SU-DHL-6 (cell line): ENCODE measurements at regions not wholly inside any gene's neighbourhood (a gene's known extent, or its start where the extent isn't known, plus 50 kb on each side); places are given as distances from the start of the nearest gene placed in this dataset.
A peak's percentile ranks its signal among the peaks of the same experiment; 100 is the strongest.

Source experiments
- H2AFZ ChIP-seq: fragments of 200-600 bp; sonication (generic); 2 replicates; pipeline ENCODE4 v1.6.1; 2014; ENCODE audit warnings: low read depth, mild to moderate bottlenecking, moderate library complexity, mixed read lengths, antibody characterized with exemption, low read length; ENCODE audit not compliant: severe bottlenecking
- H3F3A ChIP-seq: fragments of 200-600 bp; shearing (Covaris generic); 2 replicates; pipeline ENCODE4 v1.6.0; 2016; ENCODE audit warnings: antibody characterized with exemption, mild to moderate bottlenecking; ENCODE audit not compliant: insufficient read depth
- H3K27ac ChIP-seq: fragments of 200-600 bp; sonication (generic); 2 replicates; pipeline ENCODE4 v1.5.1; 2016; ENCODE audit warnings: low read depth, mild to moderate bottlenecking, low read length, moderate library complexity, mixed read lengths
- H3K27me3 ChIP-seq: fragments of 200-600 bp; sonication (generic), shearing (Covaris generic); 2 replicates; pipeline ENCODE4 v1.6.0; 2014; ENCODE audit warnings: mild to moderate bottlenecking, low read length
- H3K36me3 ChIP-seq: fragments of 200-600 bp; sonication (generic); 2 replicates; pipeline ENCODE4 v1.6.1; 2014; ENCODE audit warnings: mild to moderate bottlenecking, low read length, mixed read lengths
- H3K4me2 ChIP-seq: fragments of 300-600, 200-600 bp; shearing (Covaris generic), sonication (generic); 2 replicates; pipeline ENCODE4 v1.6.0; 2014; ENCODE audit warnings: low read length, low read depth, mild to moderate bottlenecking; ENCODE audit not compliant: poor library complexity, severe bottlenecking
- H3K4me3 ChIP-seq: fragments of 200-600 bp; sonication (generic); 2 replicates; pipeline ENCODE4 v1.5.1; 2014; ENCODE audit warnings: antibody characterized with exemption, low read length, mild to moderate bottlenecking, mixed read lengths; ENCODE audit not compliant: insufficient read depth, poor library complexity, severe bottlenecking
- H3K79me2 ChIP-seq: fragments of 200-600 bp; sonication (generic); 2 replicates; pipeline ENCODE4 v1.6.1; 2014; ENCODE audit warnings: mild to moderate bottlenecking, low read length, moderate library complexity; ENCODE audit not compliant: insufficient read depth
- H3K9ac ChIP-seq: fragments of 200-600 bp; sonication (generic); 2 replicates; pipeline ENCODE4 v1.7.0; 2014; ENCODE audit warnings: mild to moderate bottlenecking, low read length
- H3K9me2 ChIP-seq: fragments of 200-600 bp; sonication (generic); replicated peaks from 2 replicates; pipeline ENCODE4 v1.6.1; 2014; ENCODE audit warnings: low read length; ENCODE audit not compliant: insufficient read depth
- H3K9me3 ChIP-seq: fragments of 200-600 bp; sonication (generic); 2 replicates; pipeline ENCODE4 v1.6.1; 2014; ENCODE audit warnings: low read length, mixed read lengths; ENCODE audit not compliant: insufficient read depth
- H4K20me1 ChIP-seq: fragments of 200-600 bp; sonication (generic); 2 replicates; pipeline ENCODE4 v1.6.1; 2014; ENCODE audit warnings: low read depth, mild to moderate bottlenecking, antibody characterized with exemption, low read length, moderate library complexity, mixed read lengths
- CTCF ChIP-seq: fragments of 200-600 bp; sonication (generic); IDR thresholded peaks from one replicate; pipeline ENCODE4 v1.5.1; 2017; ENCODE audit warnings: antibody characterized with exemption, mild to moderate bottlenecking, low read length, moderate library complexity; ENCODE audit not compliant: insufficient read depth, poor library complexity, severe bottlenecking
- EZH2phosphoT487 ChIP-seq: fragments of 200-600 bp; sonication (generic), shearing (Covaris generic); conservative IDR thresholded peaks from 2 replicates; pipeline ENCODE4 v1.6.1; 2018; ENCODE audit warnings: mild to moderate bottlenecking, antibody characterized with exemption, low read length, moderate library complexity, mixed read lengths

- H3K9me2 ChIP-seq, result no peaks in the 10 kb centered on the region
- peaks cover 13% of the 10 kb centered on the region; the same call in 1 of the 2 replicates for H3K9me3 ChIP-seq
- no peak overlapping the region for H3K27ac ChIP-seq
- no peak for TF ChIP-seq EZH2phosphoT487
- TF ChIP-seq CTCF, result no peak
- H3F3A ChIP-seq, result no peaks in the 10 kb centered on the region
- H3K4me2 ChIP-seq, result no peak overlapping the region
- H2AFZ ChIP-seq, result no peak overlapping the region
- H3K79me2 ChIP-seq, result no peaks in the 10 kb centered on the region
- H3K9ac ChIP-seq, result no peak overlapping the region
- peaks cover 7% of the 10 kb centered on the region; the same call in 1 of the 2 replicates for H3K36me3 ChIP-seq
- H3K4me3 ChIP-seq, result no peak overlapping the region
- no peaks in the 10 kb centered on the region for H4K20me1 ChIP-seq
- H3K27me3 ChIP-seq, result no peaks in the 10 kb centered on the region
These were observed 162.6 kb downstream of the KLF13 start for GRCh38 chr15:31489281-31489680.

- Histone ChIP-seq H3K9me2 (no peaks in the 10 kb centered on the region), H3F3A (no peaks in the 10 kb centered on the region), H3K27ac (no peak overlapping the region), H3K79me2 (no peaks in the 10 kb centered on the region), H3K27me3 (no peaks in the 10 kb centered on the region), H3K36me3 (peaks cover 7% of the 10 kb centered on the region; the same call in 1 of the 2 replicates), H3K4me2 (no peak overlapping the region), H4K20me1 (no peaks in the 10 kb centered on the region), H3K9ac (no peak overlapping the region), H2AFZ (no peak overlapping the region), H3K4me3 (no peak overlapping the region), H3K9me3 (peaks cover 13% of the 10 kb centered on the region; the same call in 1 of the 2 replicates)
- TF ChIP-seq EZH2phosphoT487 (no peak), CTCF (peak; percentile 69)
These were observed 163.4 kb downstream of the KLF13 start for GRCh38 chr15:31489801-31490646.

GRCh38 chr15:31494786-31495185 lies 168.2 kb downstream of the KLF13 start:
- no peak overlapping the region for H3K4me3 ChIP-seq
- no peak overlapping the region for H2AFZ ChIP-seq
- peaks cover 13% of the 10 kb centered on the region; the same call in 1 of the 2 replicates for H3K9me3 ChIP-seq
- H4K20me1 ChIP-seq, result no peaks in the 10 kb centered on the region
- H3K27me3 ChIP-seq, result no peaks in the 10 kb centered on the region
- no peaks in the 10 kb centered on the region for H3K79me2 ChIP-seq
- H3F3A ChIP-seq, result no peaks in the 10 kb centered on the region
- no peak overlapping the region for H3K9ac ChIP-seq
- peaks cover 7% of the 10 kb centered on the region; the same call in 1 of the 2 replicates for H3K36me3 ChIP-seq
- no peaks in the 10 kb centered on the region for H3K9me2 ChIP-seq
- no peak overlapping the region for H3K27ac ChIP-seq
- no peak overlapping the region for H3K4me2 ChIP-seq
- TF ChIP-seq EZH2phosphoT487, result no peak
- no peak for TF ChIP-seq CTCF
